ENCODE measurements at regions not wholly inside any gene's neighbourhood (a gene's known extent, or its start where the extent isn't known, plus 50 kb on each side); places are given as distances from the start of the nearest gene placed in this dataset.

DNA sequence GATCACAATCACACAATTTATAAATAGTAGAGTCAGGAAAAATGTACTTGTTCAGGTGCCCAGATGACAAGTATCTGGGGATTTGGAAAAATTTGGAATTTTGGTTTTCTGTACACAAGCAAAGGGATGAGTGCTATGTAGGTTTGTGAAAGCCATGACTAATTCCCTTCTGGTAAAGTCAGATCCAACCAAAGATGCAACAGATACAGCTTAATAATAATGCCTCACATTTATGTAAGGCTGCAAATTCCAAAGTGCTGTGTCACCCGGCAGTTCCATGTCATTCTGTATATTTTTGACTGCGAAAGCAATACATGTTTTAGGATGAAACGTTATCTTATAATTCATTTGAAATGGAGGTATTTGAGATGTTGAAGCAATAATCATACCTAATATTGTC is 102.7 kb upstream of the AGBL1 start:
- Mint-ChIP-seq H3K9me3 (peaks cover 0 to 13% (median 0%) of the 10 kb centered on the region in 9 donors), H3K27me3 (peaks cover 10 to 38% (median 19%) of the 10 kb centered on the region in 5 donors), H3K27ac (no peak overlapping the region), H3K36me3 (no peaks in the 10 kb centered on the region), H3K4me1 (no peaks in the 10 kb centered on the region), H3K4me3 (no peak overlapping the region)
- DNase-seq (no peak), ATAC-seq (no peak)
- POLR2A ChIA-PET: no interaction called here

DNA sequence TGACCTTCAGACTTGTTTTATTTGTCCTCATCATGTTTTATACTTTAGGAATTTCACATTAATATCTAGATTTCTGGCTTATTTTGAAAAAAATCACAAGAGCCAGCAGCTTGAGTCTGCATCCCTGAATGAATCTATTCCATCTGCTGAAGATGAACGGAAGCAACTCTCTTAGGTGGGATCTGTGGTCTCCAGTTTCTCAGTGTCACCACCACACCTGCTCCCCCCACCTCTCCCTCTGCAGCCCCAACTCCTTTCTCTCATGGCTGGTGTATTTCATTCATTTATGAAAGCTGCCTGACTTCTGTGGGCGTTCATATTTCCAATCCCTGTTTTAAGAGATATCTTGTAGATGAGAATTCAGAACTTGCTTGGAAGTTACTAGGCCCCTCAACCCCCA is 102.1 kb upstream of the AGBL1 start:
- H3K27me3 Mint-ChIP-seq: peaks cover 10 to 35% (median 19%) of the 10 kb centered on the region in 5 donors
- no peaks in the 10 kb centered on the region for H3K4me1 Mint-ChIP-seq
- DNase-seq (no peak), ATAC-seq (no peak)
- POLR2A ChIA-PET: no interaction called here
- peaks cover 0 to 13% (median 4%) of the 10 kb centered on the region in 9 donors for H3K9me3 Mint-ChIP-seq
- H3K4me3 Mint-ChIP-seq: no peak overlapping the region
- peak overlapping the region in 1 of 10 donors; percentile 63 for H3K27ac Mint-ChIP-seq
- no peaks in the 10 kb centered on the region for H3K36me3 Mint-ChIP-seq

DNA sequence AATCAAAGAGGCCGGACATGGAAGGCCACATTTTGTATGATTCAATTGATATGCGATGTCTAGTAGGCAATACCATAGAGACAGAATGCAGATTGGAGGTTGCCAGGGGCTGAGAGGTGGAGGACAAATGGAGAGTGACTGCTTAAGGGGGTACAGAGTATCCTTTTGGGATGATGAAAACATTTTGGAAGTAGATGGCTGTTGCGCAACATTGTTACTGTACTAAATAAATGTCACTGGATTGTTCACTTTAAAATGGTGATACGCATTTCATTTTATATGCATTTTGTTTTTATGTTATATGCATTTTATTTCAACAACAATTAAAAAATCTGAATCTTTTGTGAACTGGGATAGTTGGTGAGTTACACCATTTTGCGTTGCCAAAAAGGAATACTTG is 99.7 kb upstream of the AGBL1 start:
- H3K4me1 Mint-ChIP-seq: no peaks in the 10 kb centered on the region
- H3K36me3 Mint-ChIP-seq: no peaks in the 10 kb centered on the region
- POLR2A ChIA-PET: no interaction called here
- ATAC-seq: no peak
- no peak overlapping the region for H3K27ac Mint-ChIP-seq
- peaks cover 0 to 13% (median 4%) of the 10 kb centered on the region in 9 donors for H3K9me3 Mint-ChIP-seq
- no peak for DNase-seq
- H3K27me3 Mint-ChIP-seq: peaks cover 10 to 29% (median 16%) of the 10 kb centered on the region in 5 donors
- no peak overlapping the region for H3K4me3 Mint-ChIP-seq

DNA sequence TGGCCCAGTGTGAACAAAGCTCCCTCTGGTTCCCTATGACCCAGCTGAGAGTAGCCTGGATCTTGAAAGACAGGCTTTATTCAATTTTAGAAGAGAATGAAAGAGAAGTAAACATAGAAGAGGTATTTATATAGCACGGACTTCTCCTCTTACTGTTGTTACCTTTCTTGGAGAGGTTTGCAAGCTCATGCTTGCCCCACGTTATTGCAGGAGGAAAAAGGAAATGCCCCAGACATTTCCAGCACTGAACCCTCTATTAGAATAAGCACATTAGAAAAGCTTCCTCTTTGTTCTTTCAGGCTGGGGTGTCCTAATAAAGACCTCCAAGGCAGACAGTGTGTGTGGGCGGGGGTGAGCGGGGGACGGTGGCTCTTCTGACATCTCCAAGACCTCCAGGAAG is 98.7 kb upstream of the AGBL1 start:
- DNase-seq: no peak
- peaks cover 0 to 11% (median 3%) of the 10 kb centered on the region in 9 donors for H3K9me3 Mint-ChIP-seq
- no peaks in the 10 kb centered on the region for H3K36me3 Mint-ChIP-seq
- no peak for ATAC-seq
- POLR2A ChIA-PET: no interaction called here
- H3K4me1 Mint-ChIP-seq: no peaks in the 10 kb centered on the region
- peaks cover 10 to 29% (median 12%) of the 10 kb centered on the region in 5 donors for H3K27me3 Mint-ChIP-seq
- no peak overlapping the region for H3K4me3 Mint-ChIP-seq
- H3K27ac Mint-ChIP-seq: no peak overlapping the region

DNA sequence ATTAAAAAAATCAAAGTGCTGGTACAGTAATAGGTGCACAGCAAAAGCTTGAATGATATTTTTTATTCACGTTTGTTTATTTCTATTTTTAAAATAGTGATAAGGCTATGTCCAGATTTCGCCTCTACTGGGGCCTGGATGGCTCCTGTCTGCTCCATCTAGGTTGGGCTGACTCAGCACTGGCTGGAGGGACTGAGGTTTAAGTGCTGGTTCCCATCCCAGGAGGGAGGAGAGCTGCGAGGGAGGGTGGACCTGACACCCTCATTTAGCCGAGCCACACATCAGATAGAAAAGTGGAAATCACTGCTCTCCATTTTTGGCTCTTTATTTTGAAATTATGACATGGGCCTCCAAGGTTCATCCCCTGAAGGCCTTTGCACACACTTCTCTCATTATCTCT is 95.4 kb upstream of the AGBL1 start:
- DNase-seq: no peak
- Mint-ChIP-seq H3K27ac (no peak overlapping the region), H3K27me3 (peaks cover 0 to 14% (median 7%) of the 10 kb centered on the region in 5 donors), H3K4me1 (no peaks in the 10 kb centered on the region), H3K36me3 (no peaks in the 10 kb centered on the region), H3K4me3 (no peak overlapping the region), H3K9me3 (peaks cover 0 to 11% (median 2%) of the 10 kb centered on the region in 9 donors)
- ATAC-seq: no peak
- POLR2A ChIA-PET: no interaction called here

DNA sequence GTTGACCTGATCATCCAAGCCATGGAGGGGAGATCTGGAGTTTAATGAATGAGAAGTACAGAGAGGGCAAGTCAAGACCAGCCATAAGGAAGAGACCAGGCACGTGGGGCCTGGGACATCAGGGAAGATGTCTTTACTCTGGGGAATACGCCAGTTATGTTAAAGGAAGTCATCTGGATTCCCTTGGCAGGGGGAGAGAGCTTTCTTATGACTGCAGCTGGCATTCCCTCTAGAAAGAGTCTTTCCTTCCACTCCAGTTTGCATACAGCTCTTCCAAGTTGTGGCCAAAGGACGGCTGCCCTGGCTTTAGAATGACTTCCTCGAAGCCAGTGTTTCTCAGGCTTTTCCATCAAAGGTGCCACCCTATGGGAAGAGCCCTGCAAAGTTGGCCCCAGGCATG is 93.6 kb upstream of the AGBL1 start:
- no peak for ATAC-seq
- no peak overlapping the region for H3K27ac Mint-ChIP-seq
- H3K4me1 Mint-ChIP-seq: no peaks in the 10 kb centered on the region
- no peak for DNase-seq
- no peaks in the 10 kb centered on the region for H3K36me3 Mint-ChIP-seq
- H3K27me3 Mint-ChIP-seq: peaks cover 0 to 11% (median 0%) of the 10 kb centered on the region in 5 donors
- H3K9me3 Mint-ChIP-seq: peaks cover 0 to 11% (median 2%) of the 10 kb centered on the region in 9 donors
- H3K4me3 Mint-ChIP-seq: no peak overlapping the region
- POLR2A ChIA-PET: no interaction called here

DNA sequence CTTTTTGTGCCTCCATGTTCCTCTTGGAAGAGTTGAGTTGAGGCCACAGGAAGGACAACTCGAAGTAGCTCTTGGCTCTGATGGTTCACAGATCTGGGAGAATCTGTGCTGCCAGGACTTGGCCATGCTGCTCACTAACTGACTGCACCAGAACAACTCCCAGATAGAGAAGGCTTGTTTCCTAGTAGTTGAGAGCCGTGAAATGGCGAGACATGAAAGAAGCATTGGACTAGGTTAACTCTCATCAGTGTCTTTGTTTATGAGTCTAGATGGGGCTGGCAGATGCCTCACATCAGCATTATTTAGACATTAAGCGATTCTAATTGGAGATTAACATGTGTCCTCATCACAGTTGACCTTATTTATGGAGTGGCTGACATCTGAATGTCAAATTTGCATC is 92.9 kb upstream of the AGBL1 start:
- peaks cover 0 to 11% (median 2%) of the 10 kb centered on the region in 9 donors for H3K9me3 Mint-ChIP-seq
- H3K4me3 Mint-ChIP-seq: no peak overlapping the region
- no peaks in the 10 kb centered on the region for H3K4me1 Mint-ChIP-seq
- peaks cover 0 to 11% (median 0%) of the 10 kb centered on the region in 5 donors for H3K27me3 Mint-ChIP-seq
- ATAC-seq: no peak
- POLR2A ChIA-PET: no interaction called here
- H3K27ac Mint-ChIP-seq: no peak overlapping the region
- no peak for DNase-seq
- no peaks in the 10 kb centered on the region for H3K36me3 Mint-ChIP-seq

DNA sequence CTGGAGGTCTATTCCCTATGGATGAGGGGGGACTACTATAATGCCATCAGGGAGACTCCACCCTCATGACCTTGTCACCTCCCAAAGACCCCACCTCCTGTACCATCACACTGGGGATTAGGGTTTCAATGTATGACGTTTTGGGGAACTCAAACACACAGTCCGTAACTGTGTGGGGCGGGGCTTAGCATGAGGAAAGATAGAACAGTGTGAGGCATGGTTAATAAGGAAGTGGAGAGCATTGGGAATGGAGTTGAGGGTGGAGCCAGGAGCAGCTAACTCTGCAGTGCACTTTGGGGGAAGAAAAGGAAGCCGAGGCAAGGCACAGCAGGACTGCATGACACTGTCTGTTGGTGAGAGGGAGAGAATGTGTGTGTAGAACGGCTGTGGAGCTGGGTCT is 90.9 kb upstream of the AGBL1 start:
- Mint-ChIP-seq H3K4me3 (no peak overlapping the region), H3K4me1 (no peaks in the 10 kb centered on the region), H3K27me3 (peaks cover 0 to 14% (median 0%) of the 10 kb centered on the region in 5 donors), H3K36me3 (no peaks in the 10 kb centered on the region), H3K27ac (no peak overlapping the region), H3K9me3 (no peaks in the 10 kb centered on the region)
- POLR2A ChIA-PET: no interaction called here
- no peak for ATAC-seq
- no peak for DNase-seq

DNA sequence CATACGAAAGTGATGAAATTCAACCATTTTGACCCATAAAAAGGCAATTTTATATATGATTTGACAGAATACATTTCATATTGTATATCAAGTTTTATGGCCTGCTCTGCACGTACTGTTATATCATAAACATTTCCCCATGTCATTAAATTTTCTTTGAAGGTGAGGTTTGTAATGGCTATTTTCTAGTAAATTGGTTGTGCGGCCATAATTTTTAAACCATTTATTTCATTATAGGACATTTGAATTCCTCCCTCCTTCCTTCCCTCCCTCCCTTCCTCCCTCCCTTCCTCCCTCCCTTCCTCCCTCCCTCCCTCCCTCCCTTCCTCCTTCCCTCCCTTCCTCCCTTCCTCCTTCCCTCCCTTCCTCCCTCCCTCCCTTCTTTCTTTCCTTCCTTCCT is 87.4 kb upstream of the AGBL1 start:
- no peaks in the 10 kb centered on the region for H3K36me3 Mint-ChIP-seq
- peaks cover 0 to 14% (median 3%) of the 10 kb centered on the region in 5 donors for H3K27me3 Mint-ChIP-seq
- no peaks in the 10 kb centered on the region for H3K4me1 Mint-ChIP-seq
- POLR2A ChIA-PET: no interaction called here
- no peak overlapping the region for H3K4me3 Mint-ChIP-seq
- ATAC-seq (no peak), DNase-seq (no peak)
- peaks cover 0 to 7% (median 0%) of the 10 kb centered on the region in 9 donors for H3K9me3 Mint-ChIP-seq
- no peak overlapping the region for H3K27ac Mint-ChIP-seq

DNA sequence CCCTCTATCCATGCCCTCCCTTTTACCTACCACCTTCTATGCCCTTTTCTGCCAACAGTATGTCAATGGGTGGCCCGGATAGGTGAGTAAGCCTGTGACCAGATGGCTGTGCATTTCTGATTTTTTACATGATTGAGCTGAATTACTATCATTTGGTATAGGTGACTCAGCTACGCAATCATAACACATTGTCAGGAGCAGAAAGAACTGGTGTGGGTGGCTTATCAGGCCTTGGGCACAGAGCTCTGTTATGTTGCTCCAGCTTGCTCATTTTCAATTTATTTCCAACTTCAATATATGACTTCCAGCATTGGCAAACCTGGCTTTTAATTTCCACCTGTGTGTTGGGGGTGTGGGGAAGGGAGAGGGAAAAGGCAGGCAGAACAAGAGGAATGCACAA is 86.6 kb upstream of the AGBL1 start:
- DNase-seq: no peak
- no peaks in the 10 kb centered on the region for H3K36me3 Mint-ChIP-seq
- POLR2A ChIA-PET: no interaction called here
- H3K9me3 Mint-ChIP-seq: peaks cover 0 to 7% (median 0%) of the 10 kb centered on the region in 9 donors
- ATAC-seq: no peak
- no peak overlapping the region for H3K4me3 Mint-ChIP-seq
- H3K27me3 Mint-ChIP-seq: peaks cover 0 to 16% (median 3%) of the 10 kb centered on the region in 5 donors
- H3K4me1 Mint-ChIP-seq: no peaks in the 10 kb centered on the region
- H3K27ac Mint-ChIP-seq: no peak overlapping the region

DNA sequence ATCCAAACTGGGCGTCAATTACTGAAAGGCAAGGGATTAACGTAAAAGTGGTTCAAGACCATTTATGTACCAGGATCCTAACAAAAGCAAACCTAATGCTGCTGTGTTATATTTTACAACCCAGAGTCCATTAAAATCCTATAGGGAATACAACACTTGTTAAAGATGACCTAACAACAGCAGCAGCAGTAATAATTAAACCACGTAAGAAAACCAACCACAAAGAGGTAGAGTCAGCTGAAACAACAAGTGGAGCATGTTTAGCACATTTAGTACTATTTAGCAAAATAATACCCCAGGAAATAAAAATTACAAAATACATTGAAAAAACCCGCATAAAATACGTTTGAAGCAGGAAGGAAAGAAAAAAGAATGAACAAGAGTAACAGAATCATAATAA is 82.1 kb upstream of the AGBL1 start:
- H3K27ac Mint-ChIP-seq: peak overlapping the region in 1 of 10 donors; percentile 10
- POLR2A ChIA-PET: no interaction called here
- DNase-seq (no peak), ATAC-seq (no peak)
- no peaks in the 10 kb centered on the region for H3K4me1 Mint-ChIP-seq
- H3K4me3 Mint-ChIP-seq: no peak overlapping the region
- H3K9me3 Mint-ChIP-seq: peaks cover 0 to 7% (median 0%) of the 10 kb centered on the region in 9 donors
- peaks cover 3 to 24% (median 5%) of the 10 kb centered on the region in 5 donors for H3K27me3 Mint-ChIP-seq
- no peaks in the 10 kb centered on the region for H3K36me3 Mint-ChIP-seq

DNA sequence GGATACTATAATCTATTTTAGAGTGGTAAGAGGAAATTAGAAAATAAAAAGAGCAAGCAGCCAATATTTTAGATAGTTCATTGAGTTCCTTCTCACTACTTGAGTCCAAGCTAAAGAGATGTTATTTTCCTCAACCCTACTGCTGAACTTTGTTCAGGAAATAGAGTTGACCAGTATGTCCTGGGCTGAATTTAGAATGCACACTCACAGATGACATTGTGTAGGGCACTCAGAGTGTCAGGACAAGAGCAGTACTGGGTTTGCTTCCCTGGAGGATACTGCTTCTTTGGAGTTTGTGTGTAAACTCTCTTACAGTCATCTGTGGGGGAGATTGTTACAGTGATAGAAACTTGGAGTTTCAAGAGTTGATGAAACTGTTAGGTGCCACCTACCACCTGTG is 80.0 kb upstream of the AGBL1 start:
- no peaks in the 10 kb centered on the region for H3K36me3 Mint-ChIP-seq
- H3K4me3 Mint-ChIP-seq: no peak overlapping the region
- POLR2A ChIA-PET: no interaction called here
- no peaks in the 10 kb centered on the region for H3K4me1 Mint-ChIP-seq
- H3K27me3 Mint-ChIP-seq: peaks cover 6 to 35% (median 23%) of the 10 kb centered on the region in 5 donors
- no peak for ATAC-seq
- H3K27ac Mint-ChIP-seq: no peak overlapping the region
- DNase-seq: no peak
- peaks cover 0 to 6% (median 0%) of the 10 kb centered on the region in 9 donors for H3K9me3 Mint-ChIP-seq

DNA sequence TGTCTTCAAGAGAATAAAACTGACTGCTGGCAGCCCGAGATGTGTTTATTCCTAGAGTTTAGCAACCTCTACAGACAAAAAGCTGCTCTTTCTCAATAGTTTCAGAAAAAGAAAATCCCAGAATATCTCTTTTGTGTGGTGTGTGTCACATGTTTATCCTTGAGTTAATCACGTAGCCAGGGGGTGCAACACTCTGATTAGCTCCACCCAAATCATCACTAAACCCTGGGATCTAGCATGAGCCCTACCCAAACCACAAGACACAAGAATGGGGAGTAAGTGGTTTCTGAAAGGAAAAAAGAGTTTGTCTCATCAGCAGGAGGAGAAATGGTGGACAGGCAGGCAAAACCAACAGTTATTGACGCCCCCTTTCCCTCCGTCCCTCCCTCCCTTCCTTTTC is 78.5 kb upstream of the AGBL1 start:
- no peak for DNase-seq
- POLR2A ChIA-PET: no interaction called here
- no peaks in the 10 kb centered on the region for H3K36me3 Mint-ChIP-seq
- H3K27me3 Mint-ChIP-seq: peaks cover 2 to 37% (median 25%) of the 10 kb centered on the region in 5 donors
- ATAC-seq: no peak
- H3K27ac Mint-ChIP-seq: no peak overlapping the region
- no peaks in the 10 kb centered on the region for H3K9me3 Mint-ChIP-seq
- H3K4me1 Mint-ChIP-seq: no peaks in the 10 kb centered on the region
- H3K4me3 Mint-ChIP-seq: no peak overlapping the region

DNA sequence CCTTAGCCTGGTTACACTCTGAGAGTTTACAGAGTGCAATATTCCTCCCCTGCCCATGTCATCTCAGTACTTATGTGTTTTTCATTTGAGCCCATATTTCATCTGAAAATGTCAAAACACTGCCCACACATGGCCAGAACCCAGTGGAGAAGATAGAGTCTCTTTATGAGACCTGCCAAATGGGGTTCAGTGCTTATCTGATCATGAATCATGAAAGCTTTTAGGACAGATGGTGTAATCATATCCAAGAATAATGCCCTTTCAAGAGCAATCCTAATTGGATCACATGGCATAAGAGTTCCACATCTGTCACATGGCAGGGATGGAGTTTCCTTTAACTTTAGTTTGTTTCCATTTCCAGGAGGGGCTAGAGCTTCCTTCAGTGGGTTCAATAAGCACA is 77.2 kb upstream of the AGBL1 start:
- Mint-ChIP-seq H3K27me3 (peaks cover 5 to 33% (median 26%) of the 10 kb centered on the region in 5 donors), H3K4me3 (no peak overlapping the region), H3K9me3 (no peaks in the 10 kb centered on the region), H3K36me3 (no peaks in the 10 kb centered on the region), H3K4me1 (no peaks in the 10 kb centered on the region), H3K27ac (no peak overlapping the region)
- POLR2A ChIA-PET: no interaction called here
- DNase-seq (no peak), ATAC-seq (no peak)

Data from naive thymus-derived CD8-positive, alpha-beta T cell (primary cell).